AG08396 (cell line): ENCODE measurements at regions not wholly inside any gene's neighbourhood (a gene's known extent, or its start where the extent isn't known, plus 50 kb on each side); places are given as distances from the start of the nearest gene placed in this dataset.
"Not testable (repeated sequence)": the region's sequence is repeated elsewhere in the genome, so short reads cannot be mapped to it uniquely, and the experiment has no call there.

ENCODE experiments used
- DNase-seq: peaks from one replicate; pipeline ENCODE4 v3.0.0; 2012; ENCODE audit warnings: low spot score, mixed read lengths

DNA sequence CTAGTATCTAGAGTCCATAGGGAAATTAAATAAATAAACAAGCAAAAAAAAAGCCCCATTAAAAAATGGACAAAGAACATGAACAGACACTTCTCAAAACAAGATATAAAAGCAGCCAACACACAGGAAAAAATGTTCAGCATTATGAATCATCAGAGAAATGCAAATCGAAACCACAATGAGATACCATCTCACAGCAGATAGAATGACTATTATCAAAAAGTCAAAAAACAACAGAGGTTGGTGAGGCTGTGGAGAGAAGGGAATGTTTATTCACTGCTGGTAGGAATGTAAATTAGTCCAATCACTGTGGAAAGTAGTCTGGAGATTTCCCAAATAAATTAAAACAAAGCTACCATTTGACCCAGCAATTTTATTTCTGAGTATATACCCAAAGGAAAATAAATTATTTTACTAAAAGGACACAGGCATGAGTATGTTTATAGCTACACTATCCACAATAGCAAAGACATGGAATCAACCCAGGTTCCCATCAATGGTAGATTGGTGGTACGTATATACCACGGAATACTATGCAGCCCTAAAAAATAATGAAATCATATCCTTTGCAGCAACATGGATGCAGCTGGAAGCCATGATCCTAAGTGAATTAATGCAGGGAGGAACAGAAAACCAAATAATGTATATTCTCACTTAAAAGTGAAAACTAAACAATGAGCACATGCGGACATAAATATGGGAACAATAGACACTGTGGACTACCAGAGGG lies 366.5 kb upstream of the SEMA3C start:
- no peak for DNase-seq

DNA sequence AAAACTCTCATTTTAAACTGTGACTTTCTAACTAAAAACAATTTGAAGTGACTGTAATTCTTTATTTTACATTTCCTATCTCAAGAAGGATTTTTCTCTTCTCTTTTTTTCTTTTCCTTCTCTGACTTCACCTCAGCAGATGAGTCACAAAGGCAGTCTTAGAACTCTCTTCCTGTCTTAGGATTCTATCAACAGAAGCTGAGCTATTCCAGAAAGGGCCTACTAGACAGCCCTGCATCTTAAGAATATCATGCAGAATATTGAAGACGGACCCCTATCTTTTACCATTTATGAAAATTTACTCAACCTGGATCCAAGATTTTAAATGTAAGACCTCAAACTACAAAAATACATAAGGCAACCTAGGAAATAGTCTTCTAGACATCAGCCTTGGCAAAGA lies 365.7 kb upstream of the SEMA3C start:
- DNase-seq: peak; percentile 33

- no peak for DNase-seq
Observed at GRCh38 chr7:81280531-81280930, 361.7 kb upstream of the SEMA3C start.

DNA sequence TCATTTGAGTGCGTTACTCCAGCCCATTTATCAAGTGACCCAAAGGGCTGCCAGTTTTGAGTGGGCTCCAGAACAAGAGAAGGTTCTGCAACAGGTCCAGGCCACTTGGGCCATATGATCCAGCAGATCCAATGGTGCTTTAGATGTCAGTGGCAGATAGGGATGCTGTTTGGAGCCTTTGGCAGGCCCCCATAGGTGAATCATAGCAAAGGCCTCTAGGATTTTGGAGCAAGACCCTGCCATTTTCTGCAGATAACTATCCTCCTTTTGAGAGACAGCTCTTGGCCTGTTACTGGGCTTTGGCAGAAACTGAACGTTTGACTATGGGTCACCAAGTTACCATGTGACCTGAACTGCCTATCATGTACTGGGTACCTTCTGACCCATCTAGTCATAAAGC lies 358.8 kb upstream of the SEMA3C start:
- DNase-seq: no peak

GRCh38 chr7:81273601-81274397 lies 354.9 kb upstream of the SEMA3C start:
- DNase-seq: no peak

DNA sequence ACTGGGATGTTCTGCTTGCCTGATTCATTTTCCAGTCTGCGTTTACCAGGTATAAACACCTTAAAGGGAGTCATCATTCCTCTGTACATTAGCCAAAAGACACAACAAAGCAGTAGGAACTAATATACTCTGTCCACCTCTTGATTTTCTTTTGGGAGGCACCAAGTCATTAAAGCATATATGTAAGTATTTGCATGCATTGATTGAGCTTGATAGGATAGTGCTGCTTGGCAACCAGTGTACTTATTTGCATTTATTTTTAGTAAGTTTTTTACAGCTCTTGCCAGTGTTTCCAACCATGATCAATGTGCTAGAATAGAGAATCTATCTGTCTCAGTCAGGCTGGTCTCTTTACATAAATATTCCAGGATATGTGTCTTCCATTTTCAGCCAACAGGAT lies 353.3 kb upstream of the SEMA3C start:
- DNase-seq: no peak

GRCh38 chr7:81268551-81268950 lies 349.7 kb upstream of the SEMA3C start:
- DNase-seq: no peak

DNA sequence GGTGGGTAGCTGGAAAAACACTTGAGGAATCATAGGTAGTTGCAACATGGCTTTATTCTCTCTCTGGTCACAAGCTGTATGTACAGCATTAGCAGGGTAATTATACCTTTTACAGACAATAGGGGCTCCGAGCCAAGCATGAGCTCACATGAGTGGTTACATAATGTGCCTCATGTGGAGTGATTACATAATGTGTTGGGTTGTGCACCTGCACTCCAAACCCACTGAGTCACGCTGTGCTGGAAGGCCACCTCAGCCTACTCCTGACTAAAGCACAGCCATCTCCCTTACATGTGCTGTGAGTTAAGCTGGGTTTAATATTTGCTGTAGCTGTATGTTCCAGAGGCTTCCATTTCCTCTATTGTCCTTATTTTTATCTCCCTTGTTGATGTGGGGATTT lies 348.7 kb upstream of the SEMA3C start:
- DNase-seq: no peak

- no peak for DNase-seq
Observed at GRCh38 chr7:81264116-81264515, 345.3 kb upstream of the SEMA3C start.

DNA sequence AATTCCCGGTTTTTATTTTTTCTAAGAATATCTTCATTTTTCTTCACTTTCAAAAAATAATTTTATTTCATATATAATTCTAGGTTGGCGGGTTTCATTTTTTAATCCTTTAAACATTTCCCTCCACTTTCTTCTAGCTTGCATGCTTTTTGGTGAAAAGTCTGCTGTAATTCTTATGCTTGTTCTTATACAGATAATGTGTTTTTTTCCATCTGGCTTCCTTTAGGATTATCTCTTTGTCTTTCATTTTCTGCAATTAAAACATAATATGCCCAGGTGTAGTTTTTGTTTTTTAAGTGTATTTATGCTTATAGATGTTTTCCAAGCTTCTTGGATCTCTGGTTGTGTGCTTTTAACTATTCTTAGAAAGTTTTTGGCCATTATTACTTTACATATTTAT lies 341.3 kb upstream of the SEMA3C start:
- no peak for DNase-seq

DNA sequence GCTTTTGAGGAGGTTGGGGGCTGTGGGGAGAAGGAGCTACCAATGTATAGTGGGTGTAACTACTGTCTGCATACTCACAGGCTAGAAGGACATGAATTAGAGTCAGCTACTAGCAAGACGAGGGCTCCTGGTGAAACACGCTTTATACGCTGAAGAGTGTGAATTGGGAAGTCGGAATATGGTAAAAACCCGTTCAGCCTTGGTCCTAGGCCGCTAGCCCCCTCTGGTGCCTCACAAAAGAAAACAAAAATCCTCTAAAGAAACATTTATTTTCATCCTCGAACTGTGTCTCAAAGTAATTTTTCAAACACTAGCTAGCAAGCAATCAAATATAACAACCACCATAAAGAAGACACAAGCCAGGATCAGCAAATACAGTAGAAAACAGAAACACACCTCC lies 338.1 kb upstream of the SEMA3C start:
- DNase-seq: peak; percentile 30

DNA sequence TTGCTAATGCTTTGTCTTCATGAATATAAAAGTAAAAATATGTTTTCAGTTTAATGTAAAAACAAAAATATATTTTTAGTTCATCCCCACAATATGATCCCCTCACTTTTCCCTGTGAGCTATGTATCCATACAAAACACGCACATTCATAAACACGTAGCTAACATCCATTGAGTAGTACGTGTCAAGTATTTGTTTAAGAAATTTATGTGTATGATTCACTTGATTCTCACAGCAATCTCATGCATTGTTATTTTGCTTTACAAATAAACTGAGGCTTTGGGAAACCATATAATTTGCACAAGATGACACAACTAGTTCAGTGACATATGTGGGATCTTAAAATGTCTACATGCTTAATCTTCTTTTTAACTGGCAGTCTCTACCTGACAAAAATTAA lies 329.6 kb upstream of the SEMA3C start:
- DNase-seq: no peak

DNA sequence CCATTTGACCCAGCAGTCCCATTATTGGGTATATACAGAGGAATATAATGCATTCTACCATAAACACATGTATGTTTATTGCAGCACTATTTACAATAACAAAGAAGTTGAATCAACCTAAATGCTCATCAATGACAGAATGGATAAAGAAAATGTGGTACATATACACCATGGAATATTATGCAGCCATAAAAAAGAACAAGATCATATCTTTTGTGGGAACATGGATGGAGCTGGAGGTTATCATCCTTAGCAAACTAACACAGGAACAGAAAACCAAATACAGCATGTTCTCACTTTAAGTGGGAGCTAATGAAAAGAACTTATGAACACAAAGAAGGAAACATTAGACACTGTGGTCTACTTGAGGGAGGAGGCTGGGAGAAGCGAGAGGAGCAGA lies 328.5 kb upstream of the SEMA3C start:
- DNase-seq: not testable (repeated sequence)

DNA sequence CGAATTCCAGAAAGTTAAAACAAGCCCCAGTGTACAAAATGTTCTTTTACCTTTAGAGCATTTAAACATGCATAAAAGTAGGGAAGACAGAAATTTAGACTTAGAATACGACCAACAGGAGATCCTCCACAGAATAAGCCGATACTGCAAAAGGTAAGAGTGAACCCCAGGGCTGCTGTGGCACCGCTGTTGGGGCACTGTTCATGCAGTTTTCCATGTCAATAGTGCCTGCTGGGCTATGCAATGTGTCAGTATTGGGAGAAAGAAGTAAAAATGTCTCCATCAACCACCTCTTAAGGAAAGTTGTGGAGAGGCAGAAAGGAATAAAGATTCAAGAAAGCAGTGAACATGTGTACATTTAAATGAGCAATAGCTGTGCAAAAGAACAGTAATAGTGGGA lies 326.5 kb upstream of the SEMA3C start:
- DNase-seq: no peak

DNA sequence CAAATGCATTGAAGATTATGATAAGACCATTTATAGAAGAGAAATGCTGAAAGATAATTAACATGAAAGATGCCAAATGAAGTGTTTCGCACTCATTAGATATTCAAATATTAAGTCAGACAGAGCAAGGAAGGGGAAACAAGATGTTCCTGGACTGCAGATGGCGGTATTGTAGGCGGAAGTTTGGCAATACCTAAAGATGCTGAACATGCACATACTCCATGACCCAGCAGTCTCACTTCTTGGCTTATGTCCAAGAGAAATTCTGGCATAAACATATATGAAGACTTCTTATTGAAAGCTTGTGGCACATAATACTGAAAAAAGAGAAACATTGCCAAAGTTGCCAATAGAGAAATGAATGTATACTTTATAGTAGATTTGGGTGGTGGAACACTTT lies 325.4 kb upstream of the SEMA3C start:
- DNase-seq: no peak

DNA sequence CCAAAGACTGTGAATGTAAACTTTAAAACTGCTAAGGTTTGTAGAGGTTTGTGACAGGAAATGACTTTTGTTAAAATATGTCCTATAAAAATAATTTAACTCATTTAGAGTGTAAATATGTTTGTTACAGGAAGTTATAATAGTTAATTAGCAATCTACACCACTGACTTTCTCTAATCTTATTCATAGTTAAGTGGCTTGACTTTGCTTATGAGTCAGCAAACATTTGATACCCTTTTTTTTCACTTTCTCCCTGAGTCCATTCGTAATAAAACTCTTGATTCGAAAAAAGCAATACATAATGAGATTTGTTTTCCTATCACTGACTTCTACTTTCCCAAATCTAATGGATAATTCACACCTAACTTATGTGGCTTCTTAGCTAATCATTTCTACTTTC lies 317.7 kb upstream of the SEMA3C start:
- no peak for DNase-seq

DNA sequence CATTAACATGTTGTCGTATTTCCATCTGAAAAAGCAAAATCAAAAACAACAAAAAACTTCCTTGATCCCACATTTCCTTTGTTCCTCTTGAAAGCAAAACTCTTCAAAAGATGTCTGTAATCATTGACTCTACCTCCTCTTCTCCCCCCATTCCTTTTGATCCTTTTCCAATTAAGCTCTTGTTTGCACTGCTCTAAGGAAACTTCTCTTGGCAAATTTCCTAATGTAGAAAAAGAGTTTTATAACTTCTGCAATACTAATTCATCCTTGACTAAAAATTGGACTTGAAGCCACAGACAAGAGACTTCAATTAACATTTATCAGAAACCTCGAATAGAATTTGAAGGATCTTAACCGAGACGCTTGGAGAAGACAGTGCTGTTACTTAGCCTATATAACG lies 317.1 kb upstream of the SEMA3C start:
- no peak for DNase-seq

GRCh38 chr7:81234896-81235295 lies 316.0 kb upstream of the SEMA3C start:
- no peak for DNase-seq

GRCh38 chr7:81233208-81233940 lies 314.5 kb upstream of the SEMA3C start:
- peak; percentile 23 for DNase-seq

DNA sequence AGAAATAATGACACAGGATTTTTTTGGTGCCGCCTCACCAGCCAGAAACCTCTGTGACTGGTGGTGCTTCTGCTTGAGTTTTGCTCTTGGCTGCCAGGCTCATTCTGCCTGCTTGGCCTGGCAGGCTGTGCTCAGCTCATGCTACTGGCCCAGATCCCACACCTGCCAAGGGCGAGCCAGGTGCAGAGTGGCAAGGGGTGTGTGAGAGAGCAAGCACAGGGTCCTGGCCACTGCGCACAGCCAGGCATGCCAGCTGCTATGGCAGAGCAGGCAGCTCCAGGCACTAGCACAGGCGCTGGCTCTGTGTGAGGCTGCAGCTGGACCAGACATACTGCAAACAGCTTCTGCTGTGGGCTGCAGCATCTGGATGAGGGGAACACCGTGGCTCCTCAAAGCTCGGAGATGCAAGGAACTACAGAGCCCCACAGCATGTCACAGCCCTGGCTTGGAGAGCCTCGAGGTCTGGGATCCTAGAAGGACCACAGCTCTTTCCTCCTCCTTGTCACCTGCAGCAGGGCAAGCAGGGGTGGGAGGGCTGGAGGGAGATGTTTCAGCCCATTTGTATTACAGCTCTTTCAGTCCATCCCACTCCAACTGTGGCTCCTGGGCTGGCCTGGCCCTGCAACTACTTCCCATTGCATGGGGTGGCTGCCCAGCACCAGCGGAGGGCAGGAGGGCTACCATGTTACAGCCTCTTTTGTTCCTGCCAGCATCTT lies 313.4 kb upstream of the SEMA3C start:
- DNase-seq: no peak

- no peak for DNase-seq
Observed at GRCh38 chr7:81231301-81231838, 312.5 kb upstream of the SEMA3C start.

DNA sequence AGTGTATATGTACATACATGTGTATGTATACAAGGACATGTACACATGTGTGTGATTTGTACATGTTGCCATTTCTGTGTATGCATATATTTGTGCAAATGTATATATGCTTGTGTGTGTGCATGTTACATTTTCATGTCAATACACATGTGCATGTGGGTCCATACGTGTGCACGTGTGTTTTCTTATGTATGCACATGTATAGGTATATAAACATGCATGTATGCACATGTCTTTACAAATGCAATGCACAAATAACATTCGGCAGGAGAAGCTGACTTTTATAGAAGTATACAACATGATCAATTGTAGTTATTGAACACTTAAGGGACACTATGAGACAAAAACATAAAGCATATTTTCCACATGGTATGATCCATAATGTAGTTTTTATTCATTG lies 307.4 kb upstream of the SEMA3C start:
- no peak for DNase-seq
